ENCODE measurements at regions not wholly inside any gene's neighbourhood (a gene's known extent, or its start where the extent isn't known, plus 50 kb on each side); places are given as distances from the start of the nearest gene placed in this dataset.

- no peak for ATAC-seq
- POLR2A ChIA-PET, result no interaction called here
- H3K4me3 ChIP-seq (replicated peaks in 1 of 2; ENCODE audit: low read depth in 1 of 2, low read length in 2 of 2), result no peak overlapping the region
- RAD21 ChIA-PET (ENCODE audit: low non-redundant PET in 1 of 2, low total read pairs in 2 of 2, uncharacterized antibody in 2 of 2, unreplicated experiment in 2 of 2), result no interaction called here
- no peaks in the 10 kb centered on the region for H3K9me2 ChIP-seq (ENCODE audit: insufficient read depth)
- TF ChIP-seq EGR1 (IDR thresholded peaks at IDR 0.05; ENCODE audit: low read depth), result no peak
- H3K79me2 ChIP-seq (ENCODE audit: insufficient read depth, low read length), result no peaks in the 10 kb centered on the region
- H3K9ac ChIP-seq (ENCODE audit: low read length), result no peak overlapping the region
- no peak overlapping the region for H2AFZ ChIP-seq (ENCODE audit: low read depth, low read length, poor library complexity, severe bottlenecking)
- H3K36me3 ChIP-seq (ENCODE audit: control insufficient read depth in 1 of 2, insufficient read depth in 2 of 2, low read length in 2 of 2), result no peaks in the 10 kb centered on the region
- no peak overlapping the region for H3K4me2 ChIP-seq (ENCODE audit: low read length)
- CTCF ChIA-PET, result no interaction called here
- no peaks in the 10 kb centered on the region for H4K20me1 ChIP-seq (ENCODE audit: insufficient read depth)
- DNase-seq (ENCODE audit: low read depth, low spot score), result no peak
- no peaks in the 10 kb centered on the region for H3K4me1 ChIP-seq (ENCODE audit: control insufficient read depth in 1 of 2, insufficient read depth in 2 of 2, low read length in 2 of 2)
- no peaks in the 10 kb centered on the region for H3K27me3 ChIP-seq (ENCODE audit: insufficient read depth, low read length)
- BruUV-seq (replicated peaks), result no TSS peak
- H3K9me3 ChIP-seq (ENCODE audit: control insufficient read depth in 1 of 2, insufficient read depth in 1 of 2, low read depth in 1 of 2, low read length in 2 of 2), result no peaks in the 10 kb centered on the region
- intact Hi-C loops (cut with micrococcal nuclease), result no loop called here
- no peak overlapping the region for H3K27ac ChIP-seq (ENCODE audit: low read depth, low read length)
These were observed 260.1 kb upstream of the NFIA start for GRCh38 chr1:60822252-60822651.

DNA sequence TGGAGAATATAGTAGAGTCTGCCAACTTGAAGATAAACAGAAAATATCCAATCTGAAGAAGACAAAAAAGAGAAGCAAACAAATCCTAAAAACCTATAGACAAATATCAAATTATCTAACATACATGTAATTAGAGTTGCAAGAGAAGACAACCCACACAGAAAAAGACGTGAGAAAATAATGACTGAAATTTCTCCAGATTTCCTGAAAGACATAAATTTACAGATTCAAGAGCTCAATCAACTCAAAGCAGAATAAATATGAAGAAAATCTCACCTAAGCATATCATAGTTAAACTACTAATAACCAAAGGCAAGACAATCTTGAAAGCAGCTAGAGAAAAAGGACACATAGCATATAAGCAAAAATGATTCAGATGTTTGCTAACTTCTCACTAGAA is 261.2 kb upstream of the NFIA start:
- H3K4me2 ChIP-seq (ENCODE audit: low read length), result no peak overlapping the region

More for the DNA sequence above, 261.2 kb upstream of the NFIA start:
- no TSS peak for BruUV-seq (replicated peaks)
- Histone ChIP-seq H3K27me3 (ENCODE audit: insufficient read depth, low read length) (no peaks in the 10 kb centered on the region), H3K4me1 (ENCODE audit: control insufficient read depth in 1 of 2, insufficient read depth in 2 of 2, low read length in 2 of 2) (no peaks in the 10 kb centered on the region), H3K27ac (ENCODE audit: low read depth, low read length) (no peak overlapping the region), H3K36me3 (ENCODE audit: control insufficient read depth in 1 of 2, insufficient read depth in 2 of 2, low read length in 2 of 2) (no peaks in the 10 kb centered on the region), H3K9me2 (ENCODE audit: insufficient read depth) (no peaks in the 10 kb centered on the region), H2AFZ (ENCODE audit: low read depth, low read length, poor library complexity, severe bottlenecking) (no peak overlapping the region), H4K20me1 (ENCODE audit: insufficient read depth) (no peaks in the 10 kb centered on the region), H3K4me3 (replicated peaks in 1 of 2; ENCODE audit: low read depth in 1 of 2, low read length in 2 of 2) (no peak overlapping the region), H3K9me3 (ENCODE audit: control insufficient read depth in 1 of 2, insufficient read depth in 1 of 2, low read depth in 1 of 2, low read length in 2 of 2) (no peaks in the 10 kb centered on the region), H3K79me2 (ENCODE audit: insufficient read depth, low read length) (no peaks in the 10 kb centered on the region), H3K9ac (ENCODE audit: low read length) (no peak overlapping the region)
- intact Hi-C loops (cut with micrococcal nuclease), result no loop called here
- RAD21 ChIA-PET (ENCODE audit: low non-redundant PET in 1 of 2, low total read pairs in 2 of 2, uncharacterized antibody in 2 of 2, unreplicated experiment in 2 of 2), result no interaction called here
- DNase-seq (ENCODE audit: low read depth, low spot score), result no peak
- TF ChIP-seq CBX3 (IDR thresholded peaks at IDR 0.05; ENCODE audit: low read depth) (no peak), YY1 (IDR thresholded peaks at IDR 0.05; ENCODE audit: extremely low read depth, insufficient replicate concordance, low read depth, low read length) (no peak), FOSL1 (IDR thresholded peaks at IDR 0.05; ENCODE audit: low read depth) (no peak), EGR1 (IDR thresholded peaks at IDR 0.05; ENCODE audit: low read depth) (no peak), RAD21 (IDR thresholded peaks at IDR 0.05; ENCODE audit: low read depth) (no peak), REST (IDR thresholded peaks at IDR 0.05; ENCODE audit: low read depth) (no peak), SP1 (IDR thresholded peaks at IDR 0.05; ENCODE audit: low read depth) (no peak), ZFX (IDR thresholded peaks at IDR 0.05) (no peak), POLR2AphosphoS5 (IDR thresholded peaks at IDR 0.05; ENCODE audit: low read depth, low read length) (no peak), JUND (IDR thresholded peaks at IDR 0.05) (no peak), ZNF274 (IDR thresholded peaks at IDR 0.05; ENCODE audit: low read depth, low read length) (no peak), EZH2phosphoT487 (IDR thresholded peaks at IDR 0.05; ENCODE audit: borderline replicate concordance) (no peak), CEBPB (IDR thresholded peaks at IDR 0.05; ENCODE audit: low read depth) (no peak), SIN3A (IDR thresholded peaks at IDR 0.05; ENCODE audit: low read depth) (no peak), EZH2 (IDR thresholded peaks at IDR 0.05) (no peak), SRF (IDR thresholded peaks at IDR 0.05; ENCODE audit: low read depth) (no peak), TCF7L2 (IDR thresholded peaks at IDR 0.05; ENCODE audit: borderline replicate concordance, extremely low read depth, insufficient read depth, insufficient read length) (no peak), ELF1 (IDR thresholded peaks at IDR 0.05; ENCODE audit: borderline replicate concordance, low read depth) (no peak)
- TF ChIP-seq, protein P1, sequence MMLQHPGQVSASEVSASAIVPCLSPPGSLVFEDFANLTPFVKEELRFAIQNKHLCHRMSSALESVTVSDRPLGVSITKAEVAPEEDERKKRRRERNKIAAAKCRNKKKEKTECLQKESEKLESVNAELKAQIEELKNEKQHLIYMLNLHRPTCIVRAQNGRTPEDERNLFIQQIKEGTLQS (IDR thresholded peaks at IDR 0.05), result no peak
- POLR2A ChIA-PET, result no interaction called here
- CTCF ChIA-PET, result no interaction called here
- no peak for ATAC-seq

Measured in HCT116 (cell line).